ENCODE measurements at regions not wholly inside any gene's neighbourhood (a gene's known extent, or its start where the extent isn't known, plus 50 kb on each side); places are given as distances from the start of the nearest gene placed in this dataset.

- no peak for DNase-seq
These were observed 114.0 kb downstream of the NSG2 start for GRCh38 chr5:174159327-174160114.

GRCh38 chr5:174165406-174165805 lies 119.9 kb downstream of the NSG2 start:
- DNase-seq: no peak

GRCh38 chr5:174166231-174167079 lies 120.9 kb downstream of the NSG2 start:
- no peak for DNase-seq

- DNase-seq: no peak
These were observed 121.8 kb downstream of the NSG2 start for GRCh38 chr5:174167080-174167910.

- no peak for DNase-seq
These were observed 126.6 kb downstream of the NSG2 start for GRCh38 chr5:174172152-174172551.

- no peak for DNase-seq
These were observed 127.1 kb downstream of the NSG2 start for GRCh38 chr5:174172566-174172965.

- no peak for DNase-seq
These were observed 128.3 kb downstream of the NSG2 start for GRCh38 chr5:174173766-174174165.

- no peak for DNase-seq
These were observed 130.3 kb downstream of the NSG2 start for GRCh38 chr5:174175716-174176268.

- no peak for DNase-seq
These were observed 131.0 kb downstream of the NSG2 start for GRCh38 chr5:174176511-174176910.

- DNase-seq: no peak
These were observed 132.0 kb downstream of the NSG2 start for GRCh38 chr5:174177531-174177930.

GRCh38 chr5:174177976-174178605 lies 132.6 kb downstream of the NSG2 start:
- DNase-seq: no peak

GRCh38 chr5:174180639-174181038 lies 135.1 kb downstream of the NSG2 start:
- DNase-seq: no peak

GRCh38 chr5:174182111-174182510 lies 136.6 kb downstream of the NSG2 start:
- DNase-seq: no peak

GRCh38 chr5:174183701-174184100 lies 138.2 kb downstream of the NSG2 start:
- peak; percentile 2 for DNase-seq

GRCh38 chr5:174185506-174185905 lies 140.0 kb downstream of the NSG2 start:
- no peak for DNase-seq

- DNase-seq: no peak
These were observed 140.7 kb downstream of the NSG2 start for GRCh38 chr5:174186096-174186695.

- DNase-seq: no peak
These were observed 141.5 kb downstream of the NSG2 start for GRCh38 chr5:174187001-174187400.

- no peak for DNase-seq
These were observed 142.0 kb downstream of the NSG2 start for GRCh38 chr5:174187481-174187880.

GRCh38 chr5:174188295-174188694 lies 142.8 kb downstream of the NSG2 start:
- no peak for DNase-seq

GRCh38 chr5:174189654-174190541 lies 144.4 kb downstream of the NSG2 start:
- no peak for DNase-seq

- DNase-seq: no peak
These were observed 145.6 kb downstream of the NSG2 start for GRCh38 chr5:174191076-174191475.
